ENCODE measurements at regions not wholly inside any gene's neighbourhood (a gene's known extent, or its start where the extent isn't known, plus 50 kb on each side); places are given as distances from the start of the nearest gene placed in this dataset.
A peak's percentile ranks its signal among the peaks of the same experiment; 100 is the strongest.
"Not testable (repeated sequence)": the region's sequence is repeated elsewhere in the genome, so short reads cannot be mapped to it uniquely, and the experiment has no call there.

- no peak overlapping the region for H3K4me3 ChIP-seq (replicated peaks; ENCODE audit: low read depth, low read length)
- TF ChIP-seq, protein P1, sequence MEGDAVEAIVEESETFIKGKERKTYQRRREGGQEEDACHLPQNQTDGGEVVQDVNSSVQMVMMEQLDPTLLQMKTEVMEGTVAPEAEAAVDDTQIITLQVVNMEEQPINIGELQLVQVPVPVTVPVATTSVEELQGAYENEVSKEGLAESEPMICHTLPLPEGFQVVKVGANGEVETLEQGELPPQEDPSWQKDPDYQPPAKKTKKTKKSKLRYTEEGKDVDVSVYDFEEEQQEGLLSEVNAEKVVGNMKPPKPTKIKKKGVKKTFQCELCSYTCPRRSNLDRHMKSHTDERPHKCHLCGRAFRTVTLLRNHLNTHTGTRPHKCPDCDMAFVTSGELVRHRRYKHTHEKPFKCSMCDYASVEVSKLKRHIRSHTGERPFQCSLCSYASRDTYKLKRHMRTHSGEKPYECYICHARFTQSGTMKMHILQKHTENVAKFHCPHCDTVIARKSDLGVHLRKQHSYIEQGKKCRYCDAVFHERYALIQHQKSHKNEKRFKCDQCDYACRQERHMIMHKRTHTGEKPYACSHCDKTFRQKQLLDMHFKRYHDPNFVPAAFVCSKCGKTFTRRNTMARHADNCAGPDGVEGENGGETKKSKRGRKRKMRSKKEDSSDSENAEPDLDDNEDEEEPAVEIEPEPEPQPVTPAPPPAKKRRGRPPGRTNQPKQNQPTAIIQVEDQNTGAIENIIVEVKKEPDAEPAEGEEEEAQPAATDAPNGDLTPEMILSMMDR (IDR thresholded peaks at IDR 0.05; ENCODE audit: low read length, missing control alignments): no peak
- DNase-seq (ENCODE audit: low read depth): no peak
Observed at GRCh38 chr6:112911959-112912358, 564.8 kb downstream of the RFPL4B start.

DNA sequence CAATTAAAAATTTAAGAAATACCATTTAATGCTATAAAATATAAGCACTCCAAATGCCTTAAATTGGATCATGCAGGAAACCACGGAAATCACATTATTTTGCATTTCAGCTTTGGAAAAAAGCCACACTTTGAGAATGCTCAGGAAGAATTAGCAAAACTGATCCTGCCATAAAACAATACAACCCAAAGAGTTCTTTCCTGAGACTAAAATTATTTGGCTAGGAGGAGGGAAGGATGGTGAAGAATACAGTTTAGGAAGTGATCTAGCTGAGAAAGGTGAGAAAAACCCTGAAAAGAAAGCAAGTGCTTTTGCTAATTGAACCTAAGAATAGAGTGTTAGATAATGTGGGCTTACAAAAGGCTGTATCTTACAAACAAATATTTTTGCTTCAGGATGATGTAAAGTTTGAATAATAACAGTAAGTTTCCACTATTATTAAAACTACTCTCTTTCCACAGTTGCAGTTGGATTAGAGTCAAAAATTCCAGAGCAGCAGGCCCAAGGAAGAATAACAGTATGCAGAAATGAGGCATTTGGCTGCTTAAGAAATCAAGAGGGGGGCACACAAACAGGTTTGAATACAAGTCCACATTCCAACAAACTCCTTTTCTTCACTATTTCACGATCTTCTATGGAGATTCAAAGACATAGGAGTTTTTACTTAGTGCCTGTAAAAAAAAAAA is 565.4 kb downstream of the RFPL4B start:
- DNase-seq (ENCODE audit: low read depth): peak; percentile 64
- TF ChIP-seq, protein P1 (IDR thresholded peaks at IDR 0.05; ENCODE audit: low read length, missing control alignments): no peak
- no peak overlapping the region for H3K4me3 ChIP-seq (replicated peaks; ENCODE audit: low read depth, low read length)

GRCh38 chr6:112919744-112920143 is 572.6 kb downstream of the RFPL4B start:
- not testable (repeated sequence) for H3K4me3 ChIP-seq (replicated peaks; ENCODE audit: low read depth, low read length)

GRCh38 chr6:112920994-112921393 is 573.9 kb downstream of the RFPL4B start:
- no peak for DNase-seq (ENCODE audit: low read depth)
- no peak overlapping the region for H3K4me3 ChIP-seq (replicated peaks; ENCODE audit: low read depth, low read length)
- TF ChIP-seq, protein P1 (IDR thresholded peaks at IDR 0.05; ENCODE audit: low read length, missing control alignments): no peak

More at GRCh38 chr6:112919744-112920143, 572.6 kb downstream of the RFPL4B start:
- DNase-seq (ENCODE audit: low read depth): not testable (repeated sequence)

- TF ChIP-seq, protein P1 (IDR thresholded peaks at IDR 0.05; ENCODE audit: low read length, missing control alignments): no peak
- H3K4me3 ChIP-seq (replicated peaks; ENCODE audit: low read depth, low read length): no peak overlapping the region
- DNase-seq (ENCODE audit: low read depth): no peak
Observed at GRCh38 chr6:112923940-112924587, 576.9 kb downstream of the RFPL4B start.

- TF ChIP-seq, protein P1 (IDR thresholded peaks at IDR 0.05; ENCODE audit: low read length, missing control alignments): no peak
- DNase-seq (ENCODE audit: low read depth): no peak
- H3K4me3 ChIP-seq (replicated peaks; ENCODE audit: low read depth, low read length): no peak overlapping the region
Observed at GRCh38 chr6:112925702-112926101, 578.6 kb downstream of the RFPL4B start.

DNA sequence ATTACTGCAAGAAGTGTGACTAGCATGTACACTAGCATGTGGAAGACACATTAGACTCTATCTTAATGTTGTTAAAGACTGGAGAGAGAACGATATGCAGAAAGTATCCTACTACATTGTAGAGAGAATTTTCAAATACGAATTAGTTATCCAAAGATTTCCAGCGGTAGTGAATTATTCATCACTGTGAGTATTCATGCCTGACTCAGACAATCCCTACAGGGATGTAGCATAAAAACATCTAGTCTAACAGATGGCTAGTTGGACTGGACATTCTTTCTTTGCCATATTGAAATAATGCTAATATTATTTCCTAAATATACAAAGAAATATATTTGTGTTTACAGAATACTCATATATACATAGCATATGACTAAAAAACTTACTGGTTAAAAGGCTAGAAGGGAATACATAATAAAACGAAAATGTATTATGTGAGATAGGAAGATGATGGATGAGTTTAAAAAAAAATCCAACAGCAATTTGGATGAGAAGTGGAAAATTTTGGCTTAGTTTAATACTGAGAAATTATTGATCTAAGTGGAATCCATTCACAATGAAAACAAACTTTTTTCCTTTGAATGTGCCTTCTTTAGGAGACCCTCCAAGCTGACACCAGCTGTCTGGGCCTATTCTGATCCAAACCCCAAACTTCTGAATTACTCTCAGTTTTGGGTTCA is 580.7 kb downstream of the RFPL4B start:
- TF ChIP-seq, protein P1 (IDR thresholded peaks at IDR 0.05; ENCODE audit: low read length, missing control alignments): no peak
- no peak overlapping the region for H3K4me3 ChIP-seq (replicated peaks; ENCODE audit: low read depth, low read length)
- DNase-seq (ENCODE audit: low read depth): no peak
